ENCODE measurements at regions not wholly inside any gene's neighbourhood (a gene's known extent, or its start where the extent isn't known, plus 50 kb on each side); places are given as distances from the start of the nearest gene placed in this dataset.

GRCh38 chr9:19937121-19937520, 148.3 kb upstream of the SLC24A2 start:
- DNase-seq (ENCODE audit: low read depth, low spot score): no peak
- intact Hi-C loops (cut with micrococcal nuclease): no loop called here
- dilution Hi-C loops (cut with MboI; ENCODE audit: extremely low pct_ligation_motif_present, low sequenced_read_pairs): no loop called here
- Histone ChIP-seq H3K4me3 (replicated peaks in 1 of 3; ENCODE audit: insufficient read depth in 1 of 3, low read depth in 1 of 3, low read length in 3 of 3) (no peak overlapping the region), H3K27ac (ENCODE audit: insufficient read depth, low read depth, low read length) (no peak overlapping the region), H3K9me3 (replicated peaks; ENCODE audit: control insufficient read depth, insufficient read depth, low read length) (no peaks in the 10 kb centered on the region), H2AFZ (ENCODE audit: low read depth, low read length) (no peak overlapping the region), H4K20me1 (replicated peaks; ENCODE audit: control insufficient read depth, extremely low read depth, insufficient read depth, low read length) (no peaks in the 10 kb centered on the region), H3K27me3 (ENCODE audit: control insufficient read depth in 2 of 2, insufficient read depth in 2 of 2, low read length in 2 of 2) (no peaks in the 10 kb centered on the region), H3K9ac (replicated peaks; ENCODE audit: extremely low read depth, insufficient read depth, low read length) (no peak overlapping the region), H3K9me1 (replicated peaks; ENCODE audit: control insufficient read depth, extremely low read depth, insufficient read depth, low read length) (no peaks in the 10 kb centered on the region), H3K79me2 (ENCODE audit: control insufficient read depth, insufficient read depth, low read length) (no peaks in the 10 kb centered on the region), H3K4me1 (ENCODE audit: control insufficient read depth, extremely low read depth, insufficient read depth, low read length) (peaks cover 6% of the 10 kb centered on the region), H3K4me2 (ENCODE audit: insufficient read depth, low read length) (no peak overlapping the region), H3K36me3 (ENCODE audit: control insufficient read depth in 2 of 2, extremely low read depth in 1 of 2, insufficient read depth in 2 of 2, low read length in 2 of 2) (no peaks in the 10 kb centered on the region)
- ChIA-PET CTCF (interaction anchor here (0.6 to 0.8 kb wide), 2 partner anchors 10 to 493 kb away, joined by 3 read pairs; no protein-coding TSS in a partner anchor), POLR2A (no interaction called here)
- BruUV-seq (replicated peaks): no TSS peak
- peak; percentile 43 for FAIRE-seq
- no peak for TF ChIP-seq JUN (IDR thresholded peaks at IDR 0.05; ENCODE audit: borderline replicate concordance, insufficient read depth, insufficient read length, low read depth)
- TF ChIP-seq GATA2 (IDR thresholded peaks at IDR 0.05; ENCODE audit: insufficient read depth, insufficient read length, low read depth, low read length): no peak
- TF ChIP-seq MYC (IDR thresholded peaks at IDR 0.05; ENCODE audit: low read depth, low read length): no peak
- TF ChIP-seq FOS (IDR thresholded peaks at IDR 0.05; ENCODE audit: borderline replicate concordance, insufficient read depth, low read length): no peak
- no peak for TF ChIP-seq MAX (IDR thresholded peaks at IDR 0.05; ENCODE audit: insufficient read depth, insufficient read length)
- TF ChIP-seq POLR2A (IDR thresholded peaks at IDR 0.05; ENCODE audit: low read depth, low read length): no peak
- TF ChIP-seq EZH2 (IDR thresholded peaks at IDR 0.05; ENCODE audit: borderline replicate concordance, low read depth, low read length, severe bottlenecking): no peak
- no peak for TF ChIP-seq CTCF (IDR thresholded peaks at IDR 0.05; ENCODE audit: extremely low read depth in 1 of 2, insufficient read depth in 1 of 2, low read depth in 1 of 2, low read length in 2 of 2)

Data from endothelial cell of umbilical vein (primary cell).